ENCODE measurements at regions not wholly inside any gene's neighbourhood (a gene's known extent, or its start where the extent isn't known, plus 50 kb on each side); places are given as distances from the start of the nearest gene placed in this dataset.

GRCh38 chr17:72402727-72403210 lies 281.9 kb downstream of the SOX9 start:
- H3K27me3 ChIP-seq (ENCODE audit: control insufficient read depth in 1 of 2, insufficient read depth in 2 of 2, low read length in 2 of 2) = no peaks in the 10 kb centered on the region
- no peak overlapping the region for H3K4me3 ChIP-seq (ENCODE audit: low read depth in 1 of 2, low read length in 2 of 2)
- peaks cover 32 to 57% of the 10 kb centered on the region in 2 donors for H3K4me1 ChIP-seq (ENCODE audit: control insufficient read depth in 1 of 2, insufficient read depth in 2 of 2, low read length in 2 of 2)
- no peak overlapping the region for H3K9ac ChIP-seq (ENCODE audit: low read depth in 1 of 2, low read length in 2 of 2)
- no peaks in the 10 kb centered on the region for H3K9me3 ChIP-seq (ENCODE audit: control insufficient read depth in 1 of 2, low read length in 2 of 2)
- H3K36me3 ChIP-seq (ENCODE audit: control insufficient read depth in 1 of 2, insufficient read depth in 2 of 2, low read length in 2 of 2) = no peaks in the 10 kb centered on the region
- no peak overlapping the region for H3K27ac ChIP-seq (ENCODE audit: low read depth, low read length)

GRCh38 chr17:72403713-72404209 lies 282.9 kb downstream of the SOX9 start:
- H3K4me1 ChIP-seq (ENCODE audit: control insufficient read depth in 1 of 2, insufficient read depth in 2 of 2, low read length in 2 of 2) = peaks cover 40 to 63% of the 10 kb centered on the region in 2 donors
- no peak overlapping the region for H3K27ac ChIP-seq (ENCODE audit: low read depth, low read length)
- no peak overlapping the region for H3K4me3 ChIP-seq (ENCODE audit: low read depth in 1 of 2, low read length in 2 of 2)
- H3K9me3 ChIP-seq (ENCODE audit: control insufficient read depth in 1 of 2, low read length in 2 of 2) = no peaks in the 10 kb centered on the region
- H3K27me3 ChIP-seq (ENCODE audit: control insufficient read depth in 1 of 2, insufficient read depth in 2 of 2, low read length in 2 of 2) = no peaks in the 10 kb centered on the region
- no peaks in the 10 kb centered on the region for H3K36me3 ChIP-seq (ENCODE audit: control insufficient read depth in 1 of 2, insufficient read depth in 2 of 2, low read length in 2 of 2)
- H3K9ac ChIP-seq (ENCODE audit: low read depth in 1 of 2, low read length in 2 of 2) = no peak overlapping the region

GRCh38 chr17:72404872-72405271 lies 284.1 kb downstream of the SOX9 start:
- no peaks in the 10 kb centered on the region for H3K9me3 ChIP-seq (ENCODE audit: control insufficient read depth in 1 of 2, low read length in 2 of 2)
- peaks cover 38 to 54% of the 10 kb centered on the region in 2 donors for H3K4me1 ChIP-seq (ENCODE audit: control insufficient read depth in 1 of 2, insufficient read depth in 2 of 2, low read length in 2 of 2)
- no peak overlapping the region for H3K27ac ChIP-seq (ENCODE audit: low read depth, low read length)
- H3K36me3 ChIP-seq (ENCODE audit: control insufficient read depth in 1 of 2, insufficient read depth in 2 of 2, low read length in 2 of 2) = no peaks in the 10 kb centered on the region
- H3K4me3 ChIP-seq (ENCODE audit: low read depth in 1 of 2, low read length in 2 of 2) = no peak overlapping the region
- H3K9ac ChIP-seq (ENCODE audit: low read depth in 1 of 2, low read length in 2 of 2) = no peak overlapping the region
- no peaks in the 10 kb centered on the region for H3K27me3 ChIP-seq (ENCODE audit: control insufficient read depth in 1 of 2, insufficient read depth in 2 of 2, low read length in 2 of 2)

GRCh38 chr17:72405662-72406230 lies 284.9 kb downstream of the SOX9 start:
- peaks cover 35 to 47% of the 10 kb centered on the region in 2 donors for H3K4me1 ChIP-seq (ENCODE audit: control insufficient read depth in 1 of 2, insufficient read depth in 2 of 2, low read length in 2 of 2)

GRCh38 chr17:72406498-72406897 lies 285.7 kb downstream of the SOX9 start:
- H3K4me1 ChIP-seq (ENCODE audit: control insufficient read depth in 1 of 2, insufficient read depth in 2 of 2, low read length in 2 of 2) = peaks cover 35 to 51% of the 10 kb centered on the region in 2 donors
- no peaks in the 10 kb centered on the region for H3K36me3 ChIP-seq (ENCODE audit: control insufficient read depth in 1 of 2, insufficient read depth in 2 of 2, low read length in 2 of 2)
- H3K9ac ChIP-seq (ENCODE audit: low read depth in 1 of 2, low read length in 2 of 2) = no peak overlapping the region
- no peaks in the 10 kb centered on the region for H3K9me3 ChIP-seq (ENCODE audit: control insufficient read depth in 1 of 2, low read length in 2 of 2)
- H3K27me3 ChIP-seq (ENCODE audit: control insufficient read depth in 1 of 2, insufficient read depth in 2 of 2, low read length in 2 of 2) = no peaks in the 10 kb centered on the region
- H3K4me3 ChIP-seq (ENCODE audit: low read depth in 1 of 2, low read length in 2 of 2) = no peak overlapping the region
- no peak overlapping the region for H3K27ac ChIP-seq (ENCODE audit: low read depth, low read length)

More at GRCh38 chr17:72405662-72406230, 284.9 kb downstream of the SOX9 start:
- H3K27me3 ChIP-seq (ENCODE audit: control insufficient read depth in 1 of 2, insufficient read depth in 2 of 2, low read length in 2 of 2) = no peaks in the 10 kb centered on the region
- H3K4me3 ChIP-seq (ENCODE audit: low read depth in 1 of 2, low read length in 2 of 2) = no peak overlapping the region
- no peaks in the 10 kb centered on the region for H3K36me3 ChIP-seq (ENCODE audit: control insufficient read depth in 1 of 2, insufficient read depth in 2 of 2, low read length in 2 of 2)
- H3K27ac ChIP-seq (ENCODE audit: low read depth, low read length) = no peak overlapping the region
- H3K9ac ChIP-seq (ENCODE audit: low read depth in 1 of 2, low read length in 2 of 2) = no peak overlapping the region
- no peaks in the 10 kb centered on the region for H3K9me3 ChIP-seq (ENCODE audit: control insufficient read depth in 1 of 2, low read length in 2 of 2)

GRCh38 chr17:72407336-72407909 lies 286.6 kb downstream of the SOX9 start:
- H3K27me3 ChIP-seq (ENCODE audit: control insufficient read depth in 1 of 2, insufficient read depth in 2 of 2, low read length in 2 of 2) = no peaks in the 10 kb centered on the region
- H3K9me3 ChIP-seq (ENCODE audit: control insufficient read depth in 1 of 2, low read length in 2 of 2) = no peaks in the 10 kb centered on the region
- peak overlapping the region; percentile 34 for H3K27ac ChIP-seq (ENCODE audit: low read depth, low read length)
- H3K36me3 ChIP-seq (ENCODE audit: control insufficient read depth in 1 of 2, insufficient read depth in 2 of 2, low read length in 2 of 2) = no peaks in the 10 kb centered on the region
- peak overlapping the region in 1 of 2 donors; percentile 4 for H3K9ac ChIP-seq (ENCODE audit: low read depth in 1 of 2, low read length in 2 of 2)
- peaks cover 40 to 51% of the 10 kb centered on the region in 2 donors for H3K4me1 ChIP-seq (ENCODE audit: control insufficient read depth in 1 of 2, insufficient read depth in 2 of 2, low read length in 2 of 2)
- no peak overlapping the region for H3K4me3 ChIP-seq (ENCODE audit: low read depth in 1 of 2, low read length in 2 of 2)

- Histone ChIP-seq H3K9ac (ENCODE audit: low read depth in 1 of 2, low read length in 2 of 2) (peak overlapping the region in 1 of 2 donors; percentile 4), H3K36me3 (ENCODE audit: control insufficient read depth in 1 of 2, insufficient read depth in 2 of 2, low read length in 2 of 2) (no peaks in the 10 kb centered on the region), H3K4me1 (ENCODE audit: control insufficient read depth in 1 of 2, insufficient read depth in 2 of 2, low read length in 2 of 2) (peaks cover 44 to 53% of the 10 kb centered on the region in 2 donors), H3K9me3 (ENCODE audit: control insufficient read depth in 1 of 2, low read length in 2 of 2) (no peaks in the 10 kb centered on the region), H3K27ac (ENCODE audit: low read depth, low read length) (peak overlapping the region; percentile 34), H3K27me3 (ENCODE audit: control insufficient read depth in 1 of 2, insufficient read depth in 2 of 2, low read length in 2 of 2) (no peaks in the 10 kb centered on the region), H3K4me3 (ENCODE audit: low read depth in 1 of 2, low read length in 2 of 2) (no peak overlapping the region)
Observed at GRCh38 chr17:72407931-72408330, 287.1 kb downstream of the SOX9 start.

- Histone ChIP-seq H3K27ac (ENCODE audit: low read depth, low read length) (no peak overlapping the region), H3K36me3 (ENCODE audit: control insufficient read depth in 1 of 2, insufficient read depth in 2 of 2, low read length in 2 of 2) (no peaks in the 10 kb centered on the region), H3K27me3 (ENCODE audit: control insufficient read depth in 1 of 2, insufficient read depth in 2 of 2, low read length in 2 of 2) (no peaks in the 10 kb centered on the region), H3K4me3 (ENCODE audit: low read depth in 1 of 2, low read length in 2 of 2) (no peak overlapping the region), H3K9ac (ENCODE audit: low read depth in 1 of 2, low read length in 2 of 2) (no peak overlapping the region), H3K9me3 (ENCODE audit: control insufficient read depth in 1 of 2, low read length in 2 of 2) (no peaks in the 10 kb centered on the region), H3K4me1 (ENCODE audit: control insufficient read depth in 1 of 2, insufficient read depth in 2 of 2, low read length in 2 of 2) (peaks cover 48 to 52% of the 10 kb centered on the region in 2 donors)
Observed at GRCh38 chr17:72408641-72409040, 287.8 kb downstream of the SOX9 start.

- Histone ChIP-seq H3K36me3 (ENCODE audit: control insufficient read depth in 1 of 2, insufficient read depth in 2 of 2, low read length in 2 of 2) (no peaks in the 10 kb centered on the region), H3K9me3 (ENCODE audit: control insufficient read depth in 1 of 2, low read length in 2 of 2) (no peaks in the 10 kb centered on the region), H3K4me3 (ENCODE audit: low read depth in 1 of 2, low read length in 2 of 2) (no peak overlapping the region), H3K4me1 (ENCODE audit: control insufficient read depth in 1 of 2, insufficient read depth in 2 of 2, low read length in 2 of 2) (peaks cover 49 to 54% of the 10 kb centered on the region in 2 donors), H3K27ac (ENCODE audit: low read depth, low read length) (no peak overlapping the region), H3K9ac (ENCODE audit: low read depth in 1 of 2, low read length in 2 of 2) (no peak overlapping the region), H3K27me3 (ENCODE audit: control insufficient read depth in 1 of 2, insufficient read depth in 2 of 2, low read length in 2 of 2) (no peaks in the 10 kb centered on the region)
Observed at GRCh38 chr17:72409405-72410002, 288.7 kb downstream of the SOX9 start.

- Histone ChIP-seq H3K27ac (ENCODE audit: low read depth, low read length) (no peak overlapping the region), H3K9me3 (ENCODE audit: control insufficient read depth in 1 of 2, low read length in 2 of 2) (no peaks in the 10 kb centered on the region), H3K4me3 (ENCODE audit: low read depth in 1 of 2, low read length in 2 of 2) (no peak overlapping the region), H3K4me1 (ENCODE audit: control insufficient read depth in 1 of 2, insufficient read depth in 2 of 2, low read length in 2 of 2) (peaks cover 46 to 51% of the 10 kb centered on the region in 2 donors), H3K27me3 (ENCODE audit: control insufficient read depth in 1 of 2, insufficient read depth in 2 of 2, low read length in 2 of 2) (no peaks in the 10 kb centered on the region), H3K36me3 (ENCODE audit: control insufficient read depth in 1 of 2, insufficient read depth in 2 of 2, low read length in 2 of 2) (no peaks in the 10 kb centered on the region), H3K9ac (ENCODE audit: low read depth in 1 of 2, low read length in 2 of 2) (no peak overlapping the region)
Observed at GRCh38 chr17:72411124-72411563, 290.3 kb downstream of the SOX9 start.

All from duodenal mucosa (tissue), 2 donors.